NCI-H1417 (cell line): ENCODE measurements at regions not wholly inside any gene's neighbourhood (a gene's known extent, or its start where the extent isn't known, plus 50 kb on each side); places are given as distances from the start of the nearest gene placed in this dataset.
"Not testable (repeated sequence)": the region's sequence is repeated elsewhere in the genome, so short reads cannot be mapped to it uniquely, and the experiment has no call there.

Source experiments
- DNase-seq, 3 experiments: peaks; one replicate each; lab custom pipeline; 2025; lab: John Stamatoyannopoulos, UW

- peak in 1 of 3 experiments; percentile 10 for DNase-seq
These were observed 61.9 kb downstream of the NPIPB5 start for GRCh38 chr16:22572331-22573224.

GRCh38 chr16:22573225-22573530, 62.5 kb downstream of the NPIPB5 start:
- DNase-seq: not testable (repeated sequence)

GRCh38 chr16:22576506-22576905, 65.8 kb downstream of the NPIPB5 start:
- DNase-seq: not testable (repeated sequence)

GRCh38 chr16:22583195-22583594, 72.5 kb downstream of the NPIPB5 start:
- DNase-seq: not testable (repeated sequence)

GRCh38 chr16:22584459-22584858, 73.8 kb downstream of the NPIPB5 start:
- DNase-seq: not testable (repeated sequence)

GRCh38 chr16:22584941-22585340, 74.2 kb downstream of the NPIPB5 start:
- DNase-seq: not testable (repeated sequence)

GRCh38 chr16:22585431-22585830, 74.7 kb downstream of the NPIPB5 start:
- not testable (repeated sequence) for DNase-seq

GRCh38 chr16:22586732-22587131, 76.0 kb downstream of the NPIPB5 start:
- DNase-seq: not testable (repeated sequence)

GRCh38 chr16:22589757-22590156, 79.1 kb downstream of the NPIPB5 start:
- not testable (repeated sequence) for DNase-seq

- DNase-seq: not testable (repeated sequence)
These were observed 85.9 kb downstream of the NPIPB5 start for GRCh38 chr16:22596445-22597045.

- not testable (repeated sequence) for DNase-seq
These were observed 93.1 kb downstream of the NPIPB5 start for GRCh38 chr16:22603744-22604143.

- not testable (repeated sequence) for DNase-seq
These were observed 95.9 kb downstream of the NPIPB5 start for GRCh38 chr16:22606619-22607018.

- not testable (repeated sequence) for DNase-seq
These were observed 99.1 kb downstream of the NPIPB5 start for GRCh38 chr16:22609798-22610197.

- not testable (repeated sequence) for DNase-seq
These were observed 100.4 kb downstream of the NPIPB5 start for GRCh38 chr16:22611128-22611527.

GRCh38 chr16:22614271-22614947, 103.7 kb downstream of the NPIPB5 start:
- no peak for DNase-seq

- no peak for DNase-seq
These were observed 108.2 kb downstream of the NPIPB5 start for GRCh38 chr16:22618842-22619241.

GRCh38 chr16:22621586-22622155, 111.0 kb downstream of the NPIPB5 start:
- DNase-seq: no peak

GRCh38 chr16:22622703-22623102, 112.0 kb downstream of the NPIPB5 start:
- DNase-seq: no peak

- no peak for DNase-seq
These were observed 112.7 kb downstream of the NPIPB5 start for GRCh38 chr16:22623351-22623781.

GRCh38 chr16:22624038-22624799, 113.5 kb downstream of the NPIPB5 start:
- peak in 2 of 3 experiments; percentile 36 to 57 for DNase-seq

- no peak for DNase-seq
These were observed 114.3 kb downstream of the NPIPB5 start for GRCh38 chr16:22624800-22625533.
